CD14-positive monocyte (primary cell): ENCODE measurements at regions not wholly inside any gene's neighbourhood (a gene's known extent, or its start where the extent isn't known, plus 50 kb on each side); places are given as distances from the start of the nearest gene placed in this dataset.
A peak's percentile ranks its signal among the peaks of the same experiment; 100 is the strongest.

Source experiments
- DNase-seq, 3 donors: peaks; one replicate each; pipeline ENCODE4 v3.0.0-alpha.2; 2011 to 2022
- H2AFZ ChIP-seq: 2 replicates; pipeline ENCODE4 v1.6.0; 2012; ENCODE audit warnings: mild to moderate bottlenecking, low read depth, low read length, inconsistent platforms; ENCODE audit not compliant: insufficient read depth, poor library complexity, severe bottlenecking
- H3K27ac ChIP-seq, 2 donors: 1 replicate in 1 of 2; 2 replicates in 1 of 2; pipeline ENCODE4 v1.5.1; 2012 to 2013; ENCODE audit warnings: low read length in 2 of 2, control low read depth in 1 of 2, inconsistent platforms in 1 of 2, low read depth in 1 of 2, mild to moderate bottlenecking in 1 of 2
- H3K27me3 ChIP-seq, 2 donors: one replicate each; pipeline versions ENCODE4 v1.6.0 to v1.6.1; 2011 to 2013; ENCODE audit warnings: low read length in 2 of 2; ENCODE audit not compliant: control insufficient read depth in 2 of 2, insufficient read depth in 2 of 2
- H3K36me3 ChIP-seq, 2 donors: replicated peaks in 1 of 2; 1 replicate in 1 of 2; 2 replicates in 1 of 2; pipeline versions ENCODE4 v1.5.1 to v1.6.1; 2012 to 2013; ENCODE audit warnings: low read length in 2 of 2, control low read depth in 1 of 2, inconsistent platforms in 1 of 2, mild to moderate bottlenecking in 1 of 2; ENCODE audit not compliant: insufficient read depth in 2 of 2, control insufficient read depth in 1 of 2
- H3K4me1 ChIP-seq, 2 donors: 1 replicate in 1 of 2; 2 replicates in 1 of 2; pipeline versions ENCODE4 v1.5.1 to v1.6.1; 2012 to 2013; ENCODE audit warnings: low read length in 2 of 2, control low read depth in 1 of 2, inconsistent platforms in 1 of 2, mild to moderate bottlenecking in 1 of 2, moderate library complexity in 1 of 2; ENCODE audit not compliant: insufficient read depth in 2 of 2, control insufficient read depth in 1 of 2
- H3K4me2 ChIP-seq: replicated peaks from 2 replicates; pipeline ENCODE3; 2012; ENCODE audit warnings: low read length, moderate library complexity, mild to moderate bottlenecking; ENCODE audit not compliant: poor library complexity, severe bottlenecking; ENCODE audit errors: extremely low read depth
- H3K4me3 ChIP-seq, 3 experiments: fragments of 200-600 bp in 1 of 3; sonication (generic) in 1 of 3; replicated peaks in 1 of 3; 1 replicate in 2 of 3; 2 replicates in 1 of 3; pipeline ENCODE4 v1.5.1; 2011 to 2013; ENCODE audit warnings: low read length in 3 of 3, mild to moderate bottlenecking in 3 of 3, control low read depth in 2 of 3, low read depth in 2 of 3, inconsistent platforms in 1 of 3, moderate library complexity in 1 of 3
- H3K79me2 ChIP-seq: 2 replicates; pipeline ENCODE4 v1.6.0; 2012; ENCODE audit warnings: mild to moderate bottlenecking, control low read depth, inconsistent platforms, low read length, moderate library complexity; ENCODE audit not compliant: insufficient read depth
- H3K9ac ChIP-seq: 2 replicates; pipeline ENCODE4 v1.6.0; 2017; ENCODE audit warnings: low read length, mild to moderate bottlenecking; ENCODE audit not compliant: insufficient read depth, poor library complexity, severe bottlenecking
- H3K9me3 ChIP-seq, 2 donors: replicated peaks in 1 of 2; 1 replicate in 1 of 2; 2 replicates in 1 of 2; pipeline versions ENCODE4 v1.5.1 to v1.6.1; 2012 to 2013; ENCODE audit warnings: low read length in 2 of 2, control low read depth in 1 of 2; ENCODE audit not compliant: control insufficient read depth in 1 of 2, insufficient read depth in 1 of 2
- H4K20me1 ChIP-seq: 2 replicates; pipeline ENCODE4 v1.6.0; 2012; ENCODE audit warnings: mild to moderate bottlenecking, low read length, control low read depth, moderate library complexity; ENCODE audit not compliant: insufficient read depth
- H3K27ac Mint-ChIP-seq, 7 donors: one replicate each; pipeline ENCODE4 v1.8.0; 2020; ENCODE audit warnings: mild to moderate bottlenecking in 7 of 7, mixed read lengths in 7 of 7, moderate library complexity in 6 of 7, inconsistent platforms in 2 of 7
- H3K27me3 Mint-ChIP-seq, 3 donors: one replicate each; pipeline ENCODE4 v1.8.0; 2021 to 2022; ENCODE audit warnings: low read depth in 3 of 3, mild to moderate bottlenecking in 3 of 3, mixed read lengths in 3 of 3, moderate library complexity in 3 of 3, inconsistent platforms in 1 of 3
- H3K36me3 Mint-ChIP-seq, 2 donors: one replicate each; pipeline ENCODE4 v1.8.0; 2020; ENCODE audit warnings: mixed read lengths in 2 of 2, inconsistent platforms in 1 of 2, mild to moderate bottlenecking in 1 of 2
- H3K4me1 Mint-ChIP-seq: one replicate; pipeline ENCODE4 v1.8.0; 2020; ENCODE audit warnings: mild to moderate bottlenecking, mixed read lengths
- H3K4me3 Mint-ChIP-seq, 2 donors: one replicate each; pipeline ENCODE4 v1.8.0; 2020; ENCODE audit warnings: mild to moderate bottlenecking in 2 of 2, mixed read lengths in 2 of 2, moderate library complexity in 1 of 2
- H3K9me3 Mint-ChIP-seq, 7 donors: one replicate each; pipeline ENCODE4 v1.8.0; 2020 to 2022; ENCODE audit warnings: mixed read lengths in 7 of 7, mild to moderate bottlenecking in 6 of 7, moderate library complexity in 6 of 7, inconsistent platforms in 2 of 7
- CTCF ChIP-seq: fragments of 200-600 bp; IDR thresholded peaks from one replicate; pipeline ENCODE4 v1.8.0; 2022; ENCODE audit warnings: antibody characterized with exemption, mild to moderate bottlenecking
- WGBS: methylation state at CpG from one replicate; pipeline ENCODE4 v1.1.5; 2013; ENCODE audit warnings: missing lambda C conversion rate; ENCODE audit not compliant: insufficient coverage; 5-methylcytosine and 5-hydroxymethylcytosine counted together
- intact Hi-C, 2 donors: fragments of 100-400 bp; cut with micrococcal nuclease; formaldehyde crosslinking; loops; one replicate each; pipeline versions ENCODE4 v1.15.0 to v1.15.1; 2023

GRCh38 chr1:185656663-185657062 is 77.5 kb upstream of the HMCN1 start:
- Mint-ChIP-seq H3K36me3 (no peaks in the 10 kb centered on the region), H3K27me3 (peaks cover 0 to 5% (median 4%) of the 10 kb centered on the region in 3 donors), H3K4me3 (no peak overlapping the region), H3K4me1 (peaks cover 1% of the 10 kb centered on the region), H3K27ac (no peak overlapping the region), H3K9me3 (peaks cover 0 to 8% (median 3%) of the 10 kb centered on the region in 7 donors)
- Histone ChIP-seq H3K79me2 (no peaks in the 10 kb centered on the region), H3K36me3 (no peaks in the 10 kb centered on the region), H3K9ac (no peak overlapping the region), H4K20me1 (no peaks in the 10 kb centered on the region), H3K4me1 (peaks cover 1 to 2% of the 10 kb centered on the region in 2 donors), H3K4me3 (no peak overlapping the region), H2AFZ (peak overlapping the region; percentile 21), H3K4me2 (no peak overlapping the region), H3K9me3 (no peaks in the 10 kb centered on the region), H3K27ac (no peak overlapping the region), H3K27me3 (no peaks in the 10 kb centered on the region)
- no peak for DNase-seq
- intact Hi-C loops = no loop called here
- no peak for TF ChIP-seq CTCF
- WGBS = 92% methylated on average over 2 of the region's 3 CpGs

DNA sequence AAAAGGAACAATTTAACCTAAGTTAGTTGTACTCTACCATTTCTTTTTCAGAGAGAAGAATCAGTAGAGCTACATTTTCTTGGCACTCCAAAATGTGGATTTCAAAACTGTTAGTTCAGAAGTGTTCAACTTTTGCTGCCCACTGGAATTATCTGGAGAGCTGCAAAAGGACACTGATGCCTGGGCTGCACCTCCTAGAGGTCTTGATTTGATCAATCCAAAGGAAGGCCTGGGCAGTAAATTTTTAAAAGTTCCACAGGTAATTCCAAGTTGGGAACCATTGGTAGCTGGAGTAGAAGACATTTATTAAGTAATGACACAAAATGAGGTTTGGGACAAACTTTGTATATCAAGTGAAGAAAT is 79.3 kb upstream of the HMCN1 start:
- Mint-ChIP-seq H3K4me3 (no peak overlapping the region), H3K9me3 (peaks cover 0 to 8% (median 3%) of the 10 kb centered on the region in 7 donors), H3K27me3 (peaks cover 0 to 5% (median under 1%) of the 10 kb centered on the region in 3 donors), H3K27ac (no peak overlapping the region), H3K36me3 (no peaks in the 10 kb centered on the region), H3K4me1 (no peaks in the 10 kb centered on the region)
- Histone ChIP-seq H3K4me3 (no peak overlapping the region), H3K4me2 (no peak overlapping the region), H4K20me1 (no peaks in the 10 kb centered on the region), H3K9me3 (no peaks in the 10 kb centered on the region), H3K36me3 (no peaks in the 10 kb centered on the region), H3K27ac (no peak overlapping the region), H3K79me2 (no peaks in the 10 kb centered on the region), H3K27me3 (no peaks in the 10 kb centered on the region), H2AFZ (no peak overlapping the region), H3K9ac (no peak overlapping the region), H3K4me1 (no peaks in the 10 kb centered on the region)
- DNase-seq = no peak
- no peak for TF ChIP-seq CTCF
- intact Hi-C loops = no loop called here
